ENCODE measurements at regions not wholly inside any gene's neighbourhood (a gene's known extent, or its start where the extent isn't known, plus 50 kb on each side); places are given as distances from the start of the nearest gene placed in this dataset.
"Not testable (repeated sequence)": the region's sequence is repeated elsewhere in the genome, so short reads cannot be mapped to it uniquely, and the experiment has no call there.

- no peak for DNase-seq
Observed at GRCh38 chr5:167052791-167053190, 1238.7 kb upstream of the WWC1 start.

GRCh38 chr5:167057665-167058064 is 1233.8 kb upstream of the WWC1 start:
- no peak for DNase-seq

GRCh38 chr5:167061695-167062094 is 1229.8 kb upstream of the WWC1 start:
- no peak for DNase-seq

GRCh38 chr5:167063116-167063515 is 1228.3 kb upstream of the WWC1 start:
- DNase-seq: no peak

GRCh38 chr5:167063788-167064187 is 1227.7 kb upstream of the WWC1 start:
- DNase-seq: no peak

GRCh38 chr5:167064198-167064776 is 1227.2 kb upstream of the WWC1 start:
- DNase-seq: no peak

GRCh38 chr5:167065794-167066193 is 1225.7 kb upstream of the WWC1 start:
- no peak for DNase-seq

- DNase-seq: no peak
Observed at GRCh38 chr5:167071981-167072610, 1219.3 kb upstream of the WWC1 start.

- DNase-seq: no peak
Observed at GRCh38 chr5:167081561-167081960, 1209.9 kb upstream of the WWC1 start.

GRCh38 chr5:167096816-167097215 is 1194.6 kb upstream of the WWC1 start:
- no peak for DNase-seq

GRCh38 chr5:167104351-167104750 is 1187.1 kb upstream of the WWC1 start:
- DNase-seq: no peak

GRCh38 chr5:167105941-167106340 is 1185.5 kb upstream of the WWC1 start:
- no peak for DNase-seq

GRCh38 chr5:167107684-167108083 is 1183.8 kb upstream of the WWC1 start:
- DNase-seq: no peak

- not testable (repeated sequence) for DNase-seq
Observed at GRCh38 chr5:167108266-167108665, 1183.2 kb upstream of the WWC1 start.

GRCh38 chr5:167112556-167112955 is 1178.9 kb upstream of the WWC1 start:
- no peak for DNase-seq

- no peak for DNase-seq
Observed at GRCh38 chr5:167122267-167122666, 1169.2 kb upstream of the WWC1 start.

- no peak for DNase-seq
Observed at GRCh38 chr5:167123126-167123525, 1168.3 kb upstream of the WWC1 start.

- no peak for DNase-seq
Observed at GRCh38 chr5:167128581-167128980, 1162.9 kb upstream of the WWC1 start.

- DNase-seq: no peak
Observed at GRCh38 chr5:167140548-167141291, 1150.7 kb upstream of the WWC1 start.

GRCh38 chr5:167143716-167144115 is 1147.7 kb upstream of the WWC1 start:
- DNase-seq: no peak

GRCh38 chr5:167145841-167146240 is 1145.6 kb upstream of the WWC1 start:
- DNase-seq: no peak

GRCh38 chr5:167147879-167148278 is 1143.6 kb upstream of the WWC1 start:
- no peak for DNase-seq

GRCh38 chr5:167150661-167151060 is 1140.8 kb upstream of the WWC1 start:
- no peak for DNase-seq

GRCh38 chr5:167152561-167152960 is 1138.9 kb upstream of the WWC1 start:
- no peak for DNase-seq

Measured in NCI-H2029 treated with DMSO at 0.1 percent for 48 hours (cell line).